SH-SY5Y (cell line): ENCODE measurements at regions not wholly inside any gene's neighbourhood (a gene's known extent, or its start where the extent isn't known, plus 50 kb on each side); places are given as distances from the start of the nearest gene placed in this dataset.

Source experiments
- GATA2 ChIP-seq: IDR thresholded peaks from 2 replicates; pipeline ENCODE4 v1.6.1; 2011; ENCODE audit warnings: mild to moderate bottlenecking, low read depth, low read length
- GATA3 ChIP-seq: IDR thresholded peaks from 2 replicates; pipeline ENCODE4 v1.6.1; 2011; ENCODE audit warnings: low read depth, mild to moderate bottlenecking, low read length, moderate library complexity

DNA sequence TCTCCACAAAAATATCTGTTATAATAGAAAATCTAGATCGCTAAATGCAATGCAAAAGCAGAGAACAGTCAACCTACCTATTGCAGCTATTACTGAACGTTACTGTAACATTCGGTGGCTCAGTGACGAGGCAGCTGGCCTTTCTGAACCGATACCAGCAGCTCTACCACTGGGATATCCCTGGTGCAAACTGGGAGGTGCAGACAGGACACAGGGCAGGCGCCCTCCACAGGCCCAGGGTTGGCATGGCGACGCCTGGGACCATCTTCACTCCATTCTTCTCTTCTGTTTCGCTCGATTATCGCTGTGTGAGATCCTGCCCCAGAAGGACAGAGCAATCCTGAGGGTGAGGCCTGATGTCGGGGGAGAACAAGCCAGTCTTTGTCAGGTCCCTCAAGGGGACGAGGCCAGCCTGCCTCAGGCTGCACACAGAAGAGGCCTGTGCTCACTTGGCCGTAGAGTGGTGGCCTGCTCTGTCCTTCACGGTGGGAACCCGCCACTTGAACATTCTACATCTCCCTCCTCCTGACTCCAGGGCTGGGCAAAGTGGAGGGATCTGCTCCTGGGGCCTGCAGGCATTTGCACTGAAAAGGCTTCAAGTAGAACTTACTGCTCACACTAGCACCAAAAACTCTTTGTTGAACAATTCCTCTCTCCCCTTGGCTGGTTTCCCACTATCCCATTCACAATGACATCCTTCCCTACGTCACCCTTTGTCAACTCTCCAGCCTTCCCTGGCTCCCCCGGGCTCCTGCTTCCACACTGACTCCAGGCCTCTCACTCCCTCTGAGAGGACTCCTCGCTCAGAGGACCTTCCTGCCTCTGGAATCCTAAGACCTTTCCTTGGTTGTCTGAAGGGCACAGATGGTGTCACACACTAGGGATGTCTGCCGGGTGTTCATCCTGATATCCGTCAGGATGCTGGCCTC is 49.7 kb downstream of the CYRIA start:
- no peak for TF ChIP-seq GATA3
- no peak for TF ChIP-seq GATA2

DNA sequence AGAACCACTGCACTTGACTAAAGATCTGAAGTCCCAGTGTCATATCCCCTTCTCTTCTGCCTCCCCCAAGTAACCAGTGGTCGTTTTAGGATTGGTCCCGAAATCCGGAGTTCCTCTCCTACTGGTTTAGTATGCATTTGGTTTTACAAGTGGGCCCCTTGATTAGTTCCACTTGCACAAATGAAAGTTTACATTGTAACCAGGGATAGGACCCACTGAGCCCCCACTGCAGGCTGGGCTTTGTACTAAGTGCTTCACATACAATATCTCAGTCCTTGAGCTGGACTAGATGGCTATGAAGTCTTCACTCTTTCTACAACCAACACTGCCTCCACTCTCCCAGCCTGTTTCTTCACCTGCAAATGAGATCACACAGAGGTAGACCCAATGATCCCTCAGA is 50.4 kb downstream of the CYRIA start:
- TF ChIP-seq GATA2 (no peak), GATA3 (no peak)

DNA sequence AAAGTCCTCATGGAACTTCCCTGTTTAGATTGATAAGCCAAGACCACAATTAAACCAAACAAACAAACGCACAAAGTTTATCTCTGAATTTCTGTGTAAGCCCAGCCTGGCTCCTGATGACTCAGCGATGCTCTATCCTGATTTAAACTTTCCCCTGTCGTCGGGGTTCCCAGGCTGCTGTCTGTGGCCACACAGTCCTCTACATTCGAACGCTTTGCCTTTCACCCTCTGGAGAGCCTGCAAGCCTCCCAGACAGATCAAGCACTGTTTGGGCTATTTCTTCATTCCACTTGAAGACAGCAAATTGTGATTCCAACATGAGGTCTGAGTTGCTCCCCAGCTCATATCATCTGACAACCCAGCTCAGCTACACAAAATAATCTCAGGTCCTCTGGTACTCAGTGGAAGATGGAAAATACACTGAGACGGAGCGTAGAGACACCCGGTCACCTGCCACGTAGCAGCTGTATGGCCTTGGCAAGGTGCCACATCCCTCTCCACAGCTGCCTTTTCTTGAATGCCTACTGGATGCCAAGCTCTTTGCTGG is 51.2 kb downstream of the CYRIA start:
- TF ChIP-seq GATA3, result no peak
- TF ChIP-seq GATA2, result no peak

DNA sequence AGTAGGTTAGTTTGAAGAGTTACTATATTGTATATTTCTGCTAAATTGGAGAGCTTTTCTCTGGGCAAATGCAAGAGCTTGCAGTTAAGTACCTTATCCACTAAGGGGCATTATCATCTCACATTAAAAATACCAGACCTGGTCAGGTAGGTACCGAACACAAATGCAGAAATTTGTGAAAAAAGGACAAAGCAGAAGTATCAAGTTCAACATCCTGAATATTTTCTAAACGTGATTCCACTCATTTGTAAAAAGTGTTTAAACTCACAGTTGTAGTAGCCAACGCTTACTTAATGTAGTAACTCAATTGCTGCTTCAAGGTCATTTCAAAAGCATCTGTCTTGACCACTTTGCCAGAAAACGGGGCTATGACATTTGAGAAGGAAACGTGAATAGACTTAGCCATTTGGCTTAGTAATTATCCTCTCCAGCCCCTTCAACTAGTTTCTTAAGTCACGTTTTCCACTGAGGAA is 52.1 kb downstream of the CYRIA start:
- TF ChIP-seq GATA3 (no peak), GATA2 (no peak)

DNA sequence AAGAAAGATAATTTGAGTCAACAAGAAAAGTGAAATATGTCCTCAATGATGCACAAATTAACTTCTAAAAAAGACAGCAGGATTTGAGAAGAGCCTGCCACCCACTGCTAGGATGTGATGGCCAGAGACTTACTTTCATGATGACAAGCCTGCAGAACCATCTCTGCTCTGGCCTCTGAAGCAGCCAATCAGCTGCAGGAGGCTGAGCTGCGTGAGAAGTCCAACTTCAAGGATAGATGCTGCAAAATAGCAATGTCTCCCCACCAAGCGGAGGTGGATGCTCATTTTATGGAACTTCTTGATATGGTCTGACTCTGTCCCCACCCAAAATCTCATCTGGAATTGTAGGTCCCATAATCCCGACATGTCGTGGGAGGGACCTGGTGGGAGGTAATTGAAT is 53.1 kb downstream of the CYRIA start:
- TF ChIP-seq GATA2 (no peak), GATA3 (no peak)

DNA sequence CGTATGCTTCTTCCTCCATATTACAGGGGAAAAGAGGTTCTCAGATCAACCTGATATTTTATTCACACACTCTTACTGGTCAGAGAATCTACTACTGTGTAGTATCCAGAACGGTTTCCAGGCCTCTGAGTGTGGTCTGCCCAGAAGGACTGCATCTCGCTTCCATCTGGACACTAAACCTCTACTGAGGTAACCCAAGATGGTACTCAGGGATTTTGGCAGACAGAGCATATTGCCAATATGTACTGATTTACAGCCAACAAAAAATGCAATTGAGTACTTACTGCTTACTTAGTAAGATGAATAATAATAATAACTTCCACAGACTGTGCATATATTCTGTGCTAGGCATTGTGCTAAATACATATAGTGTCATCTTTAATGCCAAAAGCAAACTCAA is 55.8 kb downstream of the CYRIA start:
- no peak for TF ChIP-seq GATA3
- TF ChIP-seq GATA2, result no peak

DNA sequence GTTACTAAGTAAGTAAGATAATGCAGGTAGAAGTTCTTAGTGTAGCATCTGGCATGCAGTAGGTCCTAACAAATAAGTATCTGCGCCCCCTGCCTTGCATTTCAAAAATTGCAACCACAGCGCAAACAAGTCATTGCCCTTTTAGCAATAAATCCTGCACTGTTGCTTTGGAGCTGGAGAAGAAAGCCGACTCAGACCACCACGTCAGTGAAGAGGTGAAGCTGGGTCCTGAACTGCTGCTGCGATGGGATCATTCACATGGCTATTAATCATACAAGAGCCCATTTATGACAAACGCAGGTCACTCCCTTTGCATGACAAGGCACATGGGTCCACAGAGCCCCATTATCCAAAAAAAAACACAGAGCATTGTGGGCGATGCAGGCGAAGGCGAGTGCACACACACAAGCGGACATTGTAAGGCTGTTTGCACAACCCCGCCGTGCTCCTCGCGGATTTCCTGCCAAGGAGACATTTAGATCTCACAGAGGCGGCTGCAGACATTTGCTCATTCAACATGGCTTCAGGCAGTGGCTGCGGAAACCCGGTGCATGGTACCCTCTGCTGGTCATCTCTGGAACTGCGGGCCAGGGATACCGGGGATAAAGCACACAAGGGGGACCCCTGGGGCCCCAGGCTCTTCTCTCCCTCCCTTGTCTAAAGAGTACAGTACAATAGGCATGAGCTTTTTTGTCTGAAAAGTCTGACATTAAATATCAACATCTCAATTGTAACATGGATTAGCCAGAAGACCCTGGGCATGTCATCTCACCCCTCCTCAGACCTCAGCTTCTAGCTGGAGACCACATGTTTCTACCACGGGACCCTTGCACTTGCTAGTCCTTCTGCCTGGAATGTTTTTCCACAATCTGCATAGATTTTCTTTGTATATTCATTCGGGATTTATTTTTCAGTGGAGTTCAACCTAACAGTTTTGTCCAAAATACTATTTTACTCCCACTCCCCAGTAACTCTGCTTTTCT is 56.7 kb downstream of the CYRIA start:
- TF ChIP-seq GATA3 (no peak), GATA2 (no peak)

DNA sequence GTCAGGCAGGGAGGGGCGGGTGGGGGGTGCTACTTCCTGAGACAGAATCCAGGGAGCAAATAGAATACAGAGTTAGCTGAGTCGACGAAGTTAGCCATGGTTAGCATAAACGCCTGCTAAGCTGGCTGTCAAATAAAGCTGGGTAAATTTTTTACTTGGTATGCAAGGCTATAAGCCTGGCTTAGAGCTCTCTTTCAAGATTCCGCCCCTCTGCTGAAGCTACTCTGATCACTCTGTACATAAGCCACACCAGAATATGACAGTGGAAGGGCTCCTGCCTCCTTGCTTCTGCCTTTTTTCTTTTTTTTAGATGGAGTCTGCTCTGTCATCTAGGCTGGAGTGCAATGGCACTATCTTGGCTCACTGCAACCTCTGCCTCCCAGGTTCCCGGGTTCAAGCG is 58.3 kb downstream of the CYRIA start:
- TF ChIP-seq GATA3 (no peak), GATA2 (no peak)

DNA sequence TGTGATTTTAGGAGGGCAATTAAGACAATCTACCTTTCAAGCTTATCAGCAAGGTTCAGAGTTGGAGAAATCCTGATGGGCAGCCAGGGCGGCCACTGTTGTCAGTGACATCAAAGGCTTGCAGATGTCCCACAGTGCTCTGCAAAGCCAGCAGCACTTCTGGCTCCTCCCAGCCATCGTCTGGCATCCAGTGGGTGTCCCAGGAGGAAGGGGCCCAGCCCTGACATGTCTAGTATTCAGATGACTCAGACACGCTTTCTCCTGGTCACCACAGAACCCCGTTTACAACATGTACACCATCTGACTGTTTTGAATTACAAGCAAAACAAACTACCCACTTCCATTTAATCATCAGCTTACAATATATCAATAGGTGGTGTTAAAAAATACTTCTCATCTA is 61.4 kb downstream of the CYRIA start:
- TF ChIP-seq GATA3, result no peak
- no peak for TF ChIP-seq GATA2

DNA sequence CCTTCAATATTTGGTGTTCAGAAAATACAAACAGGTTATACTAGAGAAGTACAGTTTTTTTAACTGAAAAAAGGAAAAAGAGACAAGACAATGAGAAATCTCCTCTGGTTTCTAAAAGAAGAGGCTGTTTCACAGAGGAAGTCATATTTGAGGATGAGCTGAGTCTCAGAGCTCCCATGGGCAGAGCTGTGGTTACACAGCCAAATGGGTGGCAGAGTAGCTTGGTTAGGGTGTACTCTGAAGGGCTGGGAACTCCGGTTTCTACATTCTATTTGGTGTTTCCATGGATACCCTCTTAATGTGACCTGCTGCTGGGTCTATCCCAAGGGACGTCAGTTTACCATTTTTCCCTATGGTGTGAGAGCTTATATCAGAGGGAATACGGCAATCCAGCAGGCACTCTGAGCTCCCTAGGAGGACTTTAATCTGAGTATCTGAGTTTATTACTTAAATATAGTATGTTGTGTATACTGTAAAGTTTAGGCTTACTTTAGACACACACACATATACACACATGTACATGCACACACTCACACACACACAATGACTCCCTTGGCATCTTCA is 74.2 kb downstream of the CYRIA start:
- TF ChIP-seq GATA3, result no peak
- TF ChIP-seq GATA2, result no peak

DNA sequence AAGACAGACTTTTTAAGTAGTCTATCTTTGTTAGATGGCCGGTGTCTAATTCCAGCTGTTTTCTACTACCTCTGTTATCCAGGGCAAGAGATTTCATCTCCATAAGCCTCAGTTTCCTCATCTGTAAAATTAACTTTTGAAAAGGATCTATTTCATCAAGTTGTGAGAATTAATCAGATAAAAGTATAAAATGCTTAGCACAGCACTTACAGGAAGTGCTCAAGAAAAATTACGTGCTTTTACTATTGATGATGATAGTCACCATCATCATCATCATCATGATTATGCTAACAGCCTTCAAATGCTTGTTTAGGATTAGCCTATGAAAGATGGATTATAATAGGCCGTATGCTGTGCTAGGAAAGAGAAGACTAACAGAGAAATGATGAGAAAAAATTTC is 76.2 kb downstream of the CYRIA start:
- TF ChIP-seq GATA2 (no peak), GATA3 (no peak)

DNA sequence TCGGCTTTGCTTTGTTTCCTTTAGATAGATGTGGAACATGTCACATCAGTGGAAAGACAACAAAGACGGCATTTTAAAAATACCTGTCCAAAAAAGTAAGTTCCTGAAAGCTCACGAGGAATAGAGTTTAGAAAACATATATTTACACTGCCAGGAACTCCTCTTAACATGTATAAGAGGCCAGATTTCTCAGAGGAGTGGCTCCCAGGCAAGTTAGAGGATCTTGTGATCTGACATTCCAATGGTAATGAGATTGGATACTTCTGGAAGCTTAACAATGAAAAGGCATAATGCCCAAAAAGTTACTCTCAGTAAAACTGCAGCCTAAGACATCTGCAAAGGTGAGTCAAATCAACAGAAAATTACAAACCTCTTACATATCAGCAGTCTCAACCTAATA is 77.1 kb downstream of the CYRIA start:
- no peak for TF ChIP-seq GATA3
- no peak for TF ChIP-seq GATA2

DNA sequence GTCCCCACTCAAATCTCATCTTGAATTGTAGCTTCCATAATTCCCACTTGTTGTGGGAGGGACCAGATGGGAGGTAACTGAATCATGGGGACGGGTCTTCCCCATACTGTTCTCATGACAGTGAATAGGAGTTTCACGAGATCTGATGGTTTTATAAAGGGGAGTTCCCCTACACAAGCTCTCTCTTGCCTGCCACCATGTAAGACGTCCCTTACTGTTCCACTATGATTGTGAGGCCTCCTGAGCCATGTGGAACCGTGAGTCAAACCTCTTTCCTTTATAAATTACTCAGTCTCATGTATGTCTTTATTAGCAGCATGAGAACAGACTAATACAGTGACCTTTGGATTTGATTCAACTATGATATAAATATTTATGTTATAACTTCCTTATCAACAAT is 78.0 kb downstream of the CYRIA start:
- no peak for TF ChIP-seq GATA3
- TF ChIP-seq GATA2, result no peak

DNA sequence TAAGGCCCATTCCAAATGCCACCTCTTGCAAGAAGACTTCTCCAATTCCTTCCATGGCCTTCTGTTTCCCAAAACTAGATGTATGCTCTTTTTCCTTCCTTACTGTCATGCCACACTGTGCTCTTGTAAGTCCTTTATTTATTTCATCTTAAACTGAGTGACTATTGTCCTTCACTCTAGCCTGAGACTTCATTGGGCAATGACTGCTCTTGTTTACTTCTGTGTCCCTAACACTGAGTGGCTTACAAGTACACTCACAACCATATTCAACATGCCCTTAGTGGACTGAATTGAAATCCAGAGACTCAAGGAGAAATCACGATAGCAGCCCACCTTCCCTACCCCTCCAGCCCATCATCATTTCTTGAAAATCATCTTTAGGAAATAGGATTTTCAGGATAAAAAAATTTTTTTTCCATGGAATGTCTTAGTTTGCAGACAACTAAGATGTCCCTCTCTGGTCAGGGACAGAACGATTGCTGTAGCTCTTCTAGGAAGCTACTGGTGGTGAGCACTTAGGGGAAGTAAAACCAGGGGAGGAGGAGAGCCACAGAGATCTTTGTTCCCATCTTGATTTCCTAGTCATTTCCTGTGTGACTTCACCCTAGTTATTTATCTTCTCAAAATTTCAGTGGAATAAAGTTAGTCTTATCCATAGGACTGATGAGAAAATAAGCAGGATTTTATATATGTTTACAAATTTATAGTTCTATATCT is 80.7 kb downstream of the CYRIA start:
- no peak for TF ChIP-seq GATA3
- no peak for TF ChIP-seq GATA2
